Fibroblast of lung (primary cell): ENCODE measurements at regions not wholly inside any gene's neighbourhood (a gene's known extent, or its start where the extent isn't known, plus 50 kb on each side); places are given as distances from the start of the nearest gene placed in this dataset.

ENCODE experiments used
- DNase-seq, 2 donors: peaks; one replicate each; pipeline versions ENCODE4 v3.0.0 to v3.0.0-alpha.2; 2010; ENCODE audit warnings: low read depth in 2 of 2
- H2AFZ ChIP-seq: 2 replicates; pipeline ENCODE4 v1.5.1; 2012; ENCODE audit warnings: low read length, control low read depth, inconsistent platforms
- H3K27ac ChIP-seq: 2 replicates; pipeline ENCODE4 v1.5.1; 2011; ENCODE audit warnings: low read length, control low read depth; ENCODE audit not compliant: insufficient read depth
- H3K27me3 ChIP-seq: 2 replicates; pipeline ENCODE4 v1.5.1; 2011; ENCODE audit warnings: mild to moderate bottlenecking, low read length; ENCODE audit not compliant: control insufficient read depth, insufficient read depth
- H3K36me3 ChIP-seq: 2 replicates; pipeline ENCODE4 v1.5.1; 2011; ENCODE audit warnings: low read length; ENCODE audit not compliant: control insufficient read depth, insufficient read depth
- H3K4me1 ChIP-seq: 2 replicates; pipeline ENCODE4 v1.5.1; 2011; ENCODE audit warnings: low read length; ENCODE audit not compliant: control insufficient read depth, insufficient read depth; ENCODE audit errors: extremely low read depth
- H3K4me2 ChIP-seq: 2 replicates; pipeline ENCODE4 v1.5.1; 2011; ENCODE audit warnings: low read length, control low read depth; ENCODE audit not compliant: insufficient read depth; ENCODE audit errors: extremely low read depth
- H3K4me3 ChIP-seq, 4 experiments: fragments of 200-600 bp in 1 of 4; sonication (generic) in 1 of 4; replicated peaks in 1 of 4; 2 replicates each; pipeline ENCODE4 v1.5.1; 2011 to 2016; ENCODE audit warnings: low read length in 4 of 4, low read depth in 3 of 4, mild to moderate bottlenecking in 3 of 4, control low read depth in 2 of 4, inconsistent platforms in 1 of 4, mixed read lengths in 1 of 4; ENCODE audit not compliant: insufficient read depth in 1 of 4; ENCODE audit errors: control extremely low read depth in 1 of 4
- H3K79me2 ChIP-seq: 2 replicates; pipeline ENCODE4 v1.5.1; 2012; ENCODE audit warnings: mild to moderate bottlenecking, low read length, inconsistent platforms; ENCODE audit not compliant: control insufficient read depth, insufficient read depth
- H3K9ac ChIP-seq: 2 replicates; pipeline ENCODE4 v1.5.1; 2011; ENCODE audit warnings: mild to moderate bottlenecking, low read length, control low read depth; ENCODE audit not compliant: insufficient read depth
- H3K9me3 ChIP-seq: 2 replicates; pipeline ENCODE4 v1.5.1; 2012; ENCODE audit warnings: low read depth, low read length; ENCODE audit not compliant: control insufficient read depth, insufficient read depth
- H4K20me1 ChIP-seq: 2 replicates; pipeline ENCODE4 v1.5.1; 2011; ENCODE audit warnings: low read length; ENCODE audit not compliant: control insufficient read depth, insufficient read depth; ENCODE audit errors: extremely low read depth
- CTCF ChIP-seq, 2 donors: IDR thresholded peaks in 1 of 2; conservative IDR thresholded peaks in 1 of 2; 1 replicate in 1 of 2; 2 replicates in 1 of 2; pipeline ENCODE4 v1.5.1; 2011 to 2012; ENCODE audit warnings: low read length in 2 of 2, control low read depth in 1 of 2, inconsistent platforms in 1 of 2, low read depth in 1 of 2, mild to moderate bottlenecking in 1 of 2
- EZH2 ChIP-seq: IDR thresholded peaks from 2 replicates; pipeline ENCODE4 v1.5.1; 2012; ENCODE audit warnings: low read length, control low read depth, mild to moderate bottlenecking; ENCODE audit errors: missing control alignments

- Histone ChIP-seq H4K20me1 (no peaks in the 10 kb centered on the region), H2AFZ (no peak overlapping the region), H3K27ac (no peak overlapping the region), H3K36me3 (no peaks in the 10 kb centered on the region), H3K79me2 (no peaks in the 10 kb centered on the region), H3K4me1 (peaks cover 10% of the 10 kb centered on the region), H3K9ac (no peak overlapping the region), H3K9me3 (no peaks in the 10 kb centered on the region), H3K4me2 (no peak overlapping the region), H3K27me3 (no peaks in the 10 kb centered on the region), H3K4me3 (no peak overlapping the region)
- DNase-seq: peak; percentile 35 to 81
- TF ChIP-seq CTCF (conservative IDR thresholded peaks at IDR 0.05 in 1 of 2, IDR thresholded peaks at IDR 0.05 in 1 of 2; ENCODE audit: low read depth in 1 of 2, low read length in 2 of 2): no peak
- no peak for TF ChIP-seq EZH2
These were observed 227.0 kb upstream of the MARCKS start for GRCh38 chr6:113629975-113630737.

GRCh38 chr6:113630738-113631535 lies 226.2 kb upstream of the MARCKS start:
- peak; percentile 35 to 68 for DNase-seq
- no peaks in the 10 kb centered on the region for H3K27me3 ChIP-seq
- H4K20me1 ChIP-seq: no peaks in the 10 kb centered on the region
- no peaks in the 10 kb centered on the region for H3K79me2 ChIP-seq
- no peak overlapping the region for H3K9ac ChIP-seq
- H3K4me1 ChIP-seq: peaks cover 11% of the 10 kb centered on the region
- H3K4me2 ChIP-seq: no peak overlapping the region
- no peak overlapping the region for H3K27ac ChIP-seq
- H2AFZ ChIP-seq: no peak overlapping the region
- no peak for TF ChIP-seq CTCF (conservative IDR thresholded peaks at IDR 0.05 in 1 of 2, IDR thresholded peaks at IDR 0.05 in 1 of 2; ENCODE audit: low read depth in 1 of 2, low read length in 2 of 2)
- H3K4me3 ChIP-seq: no peak overlapping the region
- H3K9me3 ChIP-seq: no peaks in the 10 kb centered on the region
- H3K36me3 ChIP-seq: no peaks in the 10 kb centered on the region

GRCh38 chr6:113631666-113632065 lies 225.5 kb upstream of the MARCKS start:
- no peaks in the 10 kb centered on the region for H3K9me3 ChIP-seq
- H3K4me1 ChIP-seq: peaks cover 11% of the 10 kb centered on the region
- no peaks in the 10 kb centered on the region for H3K27me3 ChIP-seq
- H3K79me2 ChIP-seq: no peaks in the 10 kb centered on the region
- peak in 1 of 2 donors; percentile 13 for DNase-seq
- H3K27ac ChIP-seq: peak overlapping the region; percentile 64
- no peak overlapping the region for H3K4me3 ChIP-seq
- H3K36me3 ChIP-seq: no peaks in the 10 kb centered on the region
- H3K9ac ChIP-seq: no peak overlapping the region
- H4K20me1 ChIP-seq: no peaks in the 10 kb centered on the region
- no peak overlapping the region for H2AFZ ChIP-seq
- H3K4me2 ChIP-seq: no peak overlapping the region
- TF ChIP-seq EZH2: no peak
- TF ChIP-seq CTCF (conservative IDR thresholded peaks at IDR 0.05 in 1 of 2, IDR thresholded peaks at IDR 0.05 in 1 of 2; ENCODE audit: low read depth in 1 of 2, low read length in 2 of 2): no peak
